RPMI7951 (cell line): ENCODE measurements at regions not wholly inside any gene's neighbourhood (a gene's known extent, or its start where the extent isn't known, plus 50 kb on each side); places are given as distances from the start of the nearest gene placed in this dataset.
A peak's percentile ranks its signal among the peaks of the same experiment; 100 is the strongest.

Source experiments
- DNase-seq: peaks from one replicate; pipeline ENCODE4 v3.0.0-alpha.2; 2012; ENCODE audit warnings: low read depth

DNA sequence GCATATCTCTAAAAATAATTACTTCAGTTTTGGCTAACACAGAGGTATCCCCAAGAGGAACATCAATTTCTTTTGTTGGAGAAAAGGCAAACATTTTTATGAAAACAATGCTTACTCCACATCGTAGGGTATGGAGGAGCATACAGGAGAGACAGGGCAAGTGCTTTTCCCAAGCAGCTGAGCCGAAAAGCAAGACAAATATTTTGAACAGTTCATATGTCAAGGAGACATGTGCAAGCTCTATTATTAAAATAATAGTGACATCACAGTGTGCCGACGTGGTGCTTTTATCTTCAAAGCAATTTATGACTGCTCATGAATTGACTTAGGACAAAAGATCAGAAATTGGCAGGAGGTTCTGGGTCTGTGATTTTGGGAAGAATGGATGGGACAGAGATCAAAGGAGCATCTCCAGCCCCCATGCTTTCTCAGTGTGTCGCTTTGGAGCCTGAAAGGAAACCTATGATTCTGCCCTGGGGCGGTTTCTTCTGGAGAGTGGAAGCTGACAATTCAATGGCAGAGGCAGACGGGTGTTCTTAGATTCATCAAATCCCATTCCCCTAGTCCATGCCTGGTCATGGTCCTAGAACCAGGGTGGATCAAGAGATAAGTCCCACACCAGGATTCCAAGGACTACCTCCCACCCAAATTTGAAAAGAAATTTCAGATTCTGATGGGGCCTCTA lies 97.1 kb downstream of the JCAD start:
- DNase-seq, result peak; percentile 42

DNA sequence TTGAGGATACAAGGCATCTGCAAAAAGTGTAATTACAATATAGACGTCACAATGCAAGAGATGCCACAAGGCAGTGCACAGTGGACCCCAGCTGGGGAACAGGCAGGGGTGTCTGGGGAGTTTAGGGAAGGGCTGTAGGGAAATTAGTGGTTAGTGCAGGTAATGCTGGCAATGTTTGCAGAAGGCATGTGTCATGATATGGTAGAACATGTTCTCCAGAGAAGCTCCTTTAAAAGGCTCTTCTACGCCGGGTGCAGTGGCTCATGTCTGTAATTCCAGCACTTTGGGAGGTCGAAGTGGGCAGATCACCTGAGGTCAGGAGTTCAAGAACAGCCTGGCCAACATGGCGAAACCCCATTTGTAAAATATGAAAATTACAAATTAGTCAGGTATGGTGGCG lies 98.0 kb downstream of the JCAD start:
- DNase-seq, result no peak

DNA sequence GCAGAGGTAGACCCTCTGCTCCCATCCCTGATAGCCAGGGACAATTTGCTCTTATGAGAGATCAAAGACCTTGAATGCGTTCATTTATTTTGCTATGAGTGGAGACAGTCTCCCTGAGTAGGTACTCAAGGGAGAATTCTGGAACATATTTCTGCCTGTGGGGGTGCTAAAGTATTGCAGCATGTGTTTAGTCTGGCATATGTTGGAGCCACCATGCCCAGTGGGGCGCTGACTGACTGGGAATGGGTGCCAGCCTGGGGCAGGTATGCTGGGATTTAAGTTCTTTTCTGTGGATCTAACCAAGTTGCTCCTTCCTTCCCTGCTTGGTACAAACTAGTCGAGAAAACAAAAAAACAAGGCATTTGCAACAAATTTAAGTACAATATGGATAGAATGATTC lies 99.1 kb downstream of the JCAD start:
- DNase-seq, result no peak

DNA sequence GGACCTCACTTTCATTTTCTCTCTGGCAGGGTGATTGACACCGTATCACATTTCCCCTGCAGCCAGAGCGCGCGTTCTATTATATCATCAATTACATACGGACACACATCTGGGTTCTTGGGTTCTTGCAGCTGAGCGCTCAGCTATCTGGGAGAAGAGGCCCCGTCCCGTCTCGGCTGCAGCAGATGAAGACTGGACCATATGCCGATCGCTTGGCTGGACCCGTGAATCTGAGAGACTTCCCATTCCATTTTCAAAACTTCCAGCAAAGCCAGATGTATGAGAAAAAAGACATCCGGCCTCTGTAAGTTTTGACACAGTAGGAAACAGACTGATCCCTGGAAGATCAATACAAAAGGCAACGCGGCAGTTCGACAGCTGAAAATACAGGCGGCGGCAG lies 99.8 kb downstream of the JCAD start:
- DNase-seq, result peak; percentile 37

DNA sequence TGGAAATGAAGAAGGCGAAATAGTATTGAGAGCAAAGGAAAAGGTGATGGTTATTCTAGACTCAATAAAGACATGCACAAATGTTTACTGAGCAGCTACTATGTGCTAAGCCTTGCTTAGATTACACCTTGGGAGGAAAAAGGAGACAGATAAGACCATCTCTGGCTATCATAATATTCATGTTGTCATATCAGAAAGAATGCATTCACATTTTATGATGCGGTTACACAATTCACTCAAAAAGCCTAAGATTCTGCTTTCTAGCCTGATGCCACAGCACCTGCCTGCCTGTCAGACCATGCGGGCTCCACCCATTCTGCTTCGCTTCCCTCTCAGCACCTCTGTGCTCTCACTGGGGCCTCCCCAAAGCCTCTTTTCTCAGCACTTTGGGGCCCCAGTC lies 100.9 kb downstream of the JCAD start:
- no peak for DNase-seq

DNA sequence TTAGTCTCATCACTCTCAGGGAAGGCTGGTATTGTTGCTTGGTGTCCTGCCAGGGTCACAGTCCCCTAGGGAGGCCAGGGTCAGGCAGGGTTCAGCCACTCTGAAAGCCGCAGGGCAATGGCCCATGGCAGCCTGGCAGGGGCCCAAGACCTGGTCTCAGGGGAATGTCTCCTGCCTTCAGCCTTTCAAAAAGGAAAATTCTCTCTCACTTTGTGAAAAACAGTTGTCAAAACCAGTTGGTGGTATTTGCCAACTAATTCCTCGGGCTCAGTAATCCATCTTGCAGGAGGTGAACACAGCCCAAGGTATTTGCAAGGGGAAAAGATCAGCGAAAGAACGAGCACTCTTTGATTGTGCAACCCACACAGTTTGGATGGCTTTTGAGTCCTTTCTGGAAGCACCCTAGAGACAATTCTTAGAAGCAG lies 101.5 kb downstream of the JCAD start:
- DNase-seq, result peak; percentile 69

DNA sequence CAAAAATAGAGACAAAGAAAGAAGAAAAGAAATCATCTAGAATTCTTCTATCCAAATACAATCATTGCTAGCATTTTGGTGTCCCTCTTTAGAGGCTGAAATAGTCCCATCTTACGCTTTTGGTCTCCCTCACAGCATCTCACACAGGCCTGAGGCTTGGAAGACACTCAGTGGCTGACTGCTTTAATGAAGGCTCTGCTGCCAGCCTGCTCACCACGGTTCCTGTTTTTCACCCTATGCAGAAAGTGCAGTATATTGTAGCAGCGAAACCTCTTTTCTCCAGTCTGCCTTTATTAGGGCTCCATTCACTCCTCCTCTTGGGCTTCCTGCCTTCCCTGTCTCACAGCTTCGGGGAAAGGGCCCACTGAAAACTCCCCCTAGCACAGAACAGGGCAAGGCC lies 102.2 kb downstream of the JCAD start:
- DNase-seq, result no peak

DNA sequence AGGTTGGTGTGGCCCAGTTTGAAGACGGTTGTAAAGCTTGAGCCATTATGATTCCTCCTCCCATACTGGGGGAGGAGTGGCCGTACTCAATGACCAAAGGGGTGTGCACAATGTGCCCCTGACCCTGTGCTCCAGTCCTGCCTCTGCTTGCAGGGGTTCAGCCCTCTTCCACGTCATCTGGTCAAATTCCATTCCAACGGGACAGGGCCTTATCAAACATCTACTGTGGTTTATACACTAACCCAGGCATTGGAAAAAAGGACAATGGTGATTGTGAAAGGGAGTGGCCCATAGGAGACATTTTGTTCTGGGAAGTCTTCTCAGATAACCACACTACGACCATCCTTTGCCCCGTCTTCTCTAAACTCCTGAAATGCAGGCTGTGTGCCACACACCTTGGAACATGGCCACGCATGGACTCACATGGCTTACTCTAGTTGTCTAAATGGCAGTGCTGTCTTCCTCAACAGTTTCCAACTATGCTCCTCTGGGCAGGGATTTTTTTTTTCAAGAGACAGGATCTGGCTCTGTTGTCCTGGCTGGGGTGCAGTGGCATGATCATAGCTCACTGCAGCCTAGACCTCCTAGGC lies 103.0 kb downstream of the JCAD start:
- peak; percentile 22 for DNase-seq

DNA sequence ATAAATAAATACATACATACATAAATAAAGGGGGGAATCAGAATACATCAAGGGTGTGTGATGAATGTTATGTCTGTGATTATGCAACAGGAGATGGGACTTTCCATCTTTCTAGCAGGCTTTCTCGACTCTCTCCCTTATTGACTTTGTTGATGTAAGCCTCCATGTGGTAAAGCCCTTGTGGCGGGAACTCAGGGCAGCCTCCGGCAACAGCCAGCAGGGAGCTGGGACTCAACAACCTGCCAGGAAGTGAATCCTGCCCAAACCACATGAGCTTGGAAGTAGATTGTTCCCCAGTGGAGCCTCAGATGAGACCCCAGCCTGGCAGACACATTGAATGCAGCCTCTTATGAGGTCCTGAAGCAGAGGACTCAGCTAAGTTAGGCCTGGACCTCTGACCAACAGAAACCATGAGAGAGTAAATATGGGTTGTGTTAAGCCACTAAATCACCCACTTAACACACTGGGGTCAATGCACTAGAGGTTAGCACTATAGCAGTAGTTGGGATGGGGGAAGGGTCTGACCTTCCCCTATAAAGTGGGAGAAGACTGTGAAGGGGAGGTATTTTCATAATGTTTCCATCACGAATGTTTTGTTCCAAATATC lies 104.0 kb downstream of the JCAD start:
- DNase-seq, result peak; percentile 92

DNA sequence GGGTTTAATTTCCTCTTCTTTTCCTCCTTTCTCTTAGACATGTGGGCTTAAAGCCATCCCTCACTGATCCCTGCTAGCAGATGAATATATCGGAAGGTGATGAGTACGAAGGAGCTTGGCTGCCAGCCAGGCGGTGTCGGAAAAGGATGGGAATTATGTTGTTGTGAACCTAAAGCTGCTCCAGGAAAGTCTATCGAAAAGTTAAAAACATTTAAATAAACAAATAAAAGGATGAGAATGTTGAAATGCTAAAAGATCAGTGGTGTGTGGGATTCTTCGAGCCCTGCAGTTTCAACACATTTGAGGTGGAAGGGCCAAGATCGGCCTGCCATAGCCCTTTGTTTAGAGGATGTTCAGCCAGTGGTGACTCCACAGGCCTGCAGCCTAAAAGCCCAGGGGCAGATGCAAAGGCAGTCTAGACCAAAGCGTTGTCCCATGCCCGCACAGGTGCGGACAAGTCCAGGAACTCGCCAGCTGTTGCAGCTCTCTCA lies 107.9 kb downstream of the JCAD start:
- DNase-seq, result peak; percentile 42

DNA sequence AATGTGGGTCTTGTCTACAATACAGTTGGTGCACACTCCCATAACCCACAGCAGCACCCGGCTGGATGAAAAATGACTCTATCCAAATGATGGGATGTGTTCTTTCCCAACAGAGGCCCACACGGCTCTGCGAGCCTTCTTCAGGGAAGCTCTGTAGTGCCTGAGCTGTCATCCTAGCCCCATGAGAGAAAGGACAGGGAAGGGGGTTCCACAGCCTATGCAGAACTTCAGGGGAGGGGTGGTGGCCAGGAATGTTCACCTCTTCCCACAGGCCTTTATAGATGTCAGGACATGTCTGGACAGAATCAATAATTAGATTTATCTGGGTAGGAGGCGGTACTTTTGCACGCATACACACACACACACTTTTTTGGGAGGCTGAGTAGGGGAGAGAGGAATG lies 109.0 kb downstream of the JCAD start:
- DNase-seq, result no peak

DNA sequence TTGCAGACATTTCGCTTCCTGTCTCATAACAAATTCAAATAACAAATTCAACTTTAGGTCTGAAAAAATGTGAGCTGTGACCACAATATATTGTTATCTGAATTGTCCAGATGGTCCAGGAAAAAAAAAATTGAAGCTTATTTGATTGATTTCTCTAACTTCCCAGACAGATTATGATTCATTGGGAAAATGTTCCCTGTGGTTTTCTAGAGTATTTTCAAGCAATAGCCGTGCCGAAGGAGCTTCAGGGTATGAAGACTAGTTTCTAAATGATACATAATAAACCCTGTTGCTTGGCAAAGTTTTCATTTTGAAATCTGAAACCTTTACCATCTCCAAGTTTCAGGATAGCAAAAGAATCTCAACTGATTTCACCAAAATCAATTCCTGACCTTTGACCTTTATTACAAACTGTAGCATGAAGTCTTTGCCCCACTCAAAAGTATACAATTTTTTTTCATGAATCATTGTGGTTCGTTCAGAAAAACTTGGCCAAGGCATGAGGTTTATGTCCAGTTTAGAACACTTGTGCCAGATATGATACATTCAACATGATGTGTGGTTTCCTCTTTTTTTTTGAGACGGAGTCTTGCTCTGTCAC lies 109.9 kb downstream of the JCAD start:
- peak; percentile 98 for DNase-seq

DNA sequence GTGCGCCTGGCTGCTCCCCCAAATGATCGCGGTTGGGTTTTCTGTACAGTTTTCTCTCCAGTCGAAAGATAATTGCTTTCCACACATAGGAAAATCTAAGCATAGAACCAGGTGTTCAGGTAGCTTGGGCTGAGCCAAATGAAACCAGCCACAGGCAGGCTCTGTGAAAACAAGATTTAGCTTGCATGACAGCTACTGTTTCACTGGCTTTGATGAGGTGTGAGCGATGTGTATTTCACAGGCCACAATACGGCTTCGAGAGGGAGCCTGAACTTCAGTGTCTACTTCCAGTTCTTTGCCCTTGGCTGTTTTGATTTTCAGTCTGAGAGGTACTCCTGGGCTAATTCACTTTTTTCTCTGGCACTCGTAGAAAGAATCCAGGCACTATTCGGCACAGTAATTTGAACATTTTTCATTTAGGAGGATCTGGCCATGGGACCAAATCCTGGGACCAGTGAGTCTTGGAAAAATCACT lies 110.5 kb downstream of the JCAD start:
- DNase-seq, result peak; percentile 91

DNA sequence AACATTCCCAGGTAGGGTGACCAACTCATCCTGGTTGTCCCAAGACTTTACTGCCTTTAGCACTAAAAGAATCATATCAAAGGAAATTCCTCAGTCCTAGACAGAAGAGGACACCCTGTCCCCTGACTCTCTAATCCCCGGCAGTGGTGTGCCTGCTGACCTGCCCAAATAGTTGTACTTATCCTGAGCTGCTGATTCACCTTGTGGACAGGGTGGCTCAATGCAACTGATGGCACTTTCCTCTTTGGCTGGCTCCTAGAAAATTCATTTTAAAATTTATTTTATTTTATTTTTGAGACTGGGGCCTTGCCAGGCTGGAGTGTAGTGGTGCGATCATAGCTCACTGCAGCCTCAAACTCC lies 111.7 kb downstream of the JCAD start:
- DNase-seq, result no peak

DNA sequence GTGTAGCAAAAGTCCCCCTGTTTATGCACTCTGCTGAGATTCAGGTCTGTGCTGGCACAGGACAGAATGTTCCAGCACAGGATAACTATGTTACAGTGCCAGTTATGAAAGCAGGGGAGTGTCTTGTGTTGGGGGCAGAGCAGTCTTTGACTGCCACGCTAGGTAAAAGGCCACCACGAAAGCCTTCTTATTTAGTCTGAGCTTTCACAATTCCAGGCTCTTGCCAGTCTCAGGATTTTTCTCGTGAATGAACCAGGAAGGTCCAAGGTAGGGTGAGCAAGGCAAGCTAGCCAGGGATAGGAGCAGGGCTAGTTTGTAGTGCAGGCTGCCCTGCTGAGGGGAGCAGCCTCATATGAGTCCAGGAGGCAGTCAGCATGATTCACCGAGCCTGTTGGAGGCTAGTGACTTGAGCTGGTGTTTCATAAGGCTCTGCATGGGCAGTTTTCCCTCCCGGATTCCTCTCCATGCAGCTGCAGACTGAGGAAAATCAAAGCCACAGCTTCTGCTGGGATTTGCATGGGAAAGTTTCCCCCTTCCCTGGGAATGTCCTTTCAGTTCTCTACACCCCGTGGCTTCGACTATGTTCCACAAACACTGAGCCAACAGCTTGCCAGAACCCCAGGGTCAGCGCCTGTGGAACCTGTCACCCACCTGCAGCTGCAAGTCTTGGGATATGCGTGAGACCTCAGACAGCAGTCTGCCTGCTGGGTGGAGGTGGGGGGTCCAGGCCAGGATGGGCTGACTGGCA lies 112.3 kb downstream of the JCAD start:
- peak; percentile 93 for DNase-seq

DNA sequence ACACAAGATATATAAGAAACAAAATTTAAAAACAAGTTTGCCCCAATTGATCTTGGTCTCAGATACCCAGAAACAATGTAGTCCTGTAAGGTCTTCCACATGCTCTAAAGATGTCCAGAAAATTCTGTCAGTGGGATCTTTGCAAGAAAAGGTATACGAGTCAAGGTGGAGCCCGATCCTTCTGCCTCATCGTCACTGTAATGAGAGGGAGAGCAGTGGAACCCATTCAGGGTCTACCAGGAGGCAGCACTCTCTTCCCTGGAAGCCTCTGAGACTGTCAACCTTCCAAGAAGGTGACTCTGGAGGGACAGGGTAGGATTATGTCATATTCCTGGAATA lies 112.8 kb downstream of the JCAD start:
- DNase-seq, result no peak

DNA sequence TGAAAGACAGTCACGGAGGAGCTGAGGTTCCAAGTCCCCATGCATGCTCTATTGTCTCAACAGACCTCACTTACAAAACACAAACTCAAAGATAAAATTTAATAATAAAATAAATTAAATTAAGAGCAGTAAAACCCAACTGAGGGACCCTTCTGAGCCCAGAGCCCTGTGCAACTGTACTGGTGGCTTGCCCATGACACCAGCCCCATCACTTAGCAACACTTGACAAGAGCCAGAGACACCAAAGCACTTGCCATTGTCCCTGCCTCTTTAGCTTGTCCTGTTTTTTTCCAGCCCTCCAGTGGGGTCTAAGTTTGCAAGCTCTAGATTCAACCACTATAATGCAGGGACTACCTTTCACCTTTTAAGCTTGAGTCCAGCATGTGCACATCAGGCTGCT lies 117.9 kb downstream of the JCAD start:
- DNase-seq, result no peak

DNA sequence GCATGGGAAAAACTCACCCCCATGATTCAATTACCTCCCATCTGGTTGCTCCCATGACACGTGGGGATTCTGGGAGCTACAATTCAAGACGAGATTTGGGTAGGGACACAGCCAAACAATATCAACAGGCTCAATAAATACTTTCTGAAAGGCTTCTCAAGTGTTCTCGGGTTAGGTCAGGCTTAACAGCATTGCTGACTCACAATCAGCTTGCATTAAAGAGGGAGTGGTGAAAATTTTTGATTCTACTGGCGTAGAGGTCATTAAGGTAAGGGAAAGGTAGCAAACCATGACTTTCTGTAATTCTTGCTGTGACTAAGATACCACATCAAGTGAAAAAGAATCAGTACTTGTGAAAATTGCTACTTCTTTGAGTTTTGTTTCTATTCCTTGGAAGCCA lies 126.4 kb downstream of the JCAD start:
- DNase-seq, result no peak

DNA sequence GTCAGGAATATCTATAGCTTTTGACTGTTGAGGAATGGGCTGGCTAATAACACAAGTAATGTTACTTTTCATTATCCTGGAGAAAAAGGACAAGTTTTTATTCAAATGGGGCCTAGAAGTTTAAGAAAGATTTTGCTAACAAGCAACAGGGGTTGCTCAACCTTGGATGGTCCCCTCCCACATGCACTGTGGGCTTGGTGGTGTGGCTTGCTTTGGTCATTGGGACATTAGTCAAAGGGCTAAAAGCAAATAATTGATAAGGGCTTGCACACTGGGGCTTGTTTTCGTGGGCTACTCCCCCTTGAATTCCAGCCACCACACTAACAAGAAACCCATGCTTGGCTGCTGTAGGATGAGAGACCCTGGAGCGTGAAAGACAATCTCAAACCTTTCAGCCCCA lies 127.6 kb downstream of the JCAD start:
- DNase-seq, result no peak

DNA sequence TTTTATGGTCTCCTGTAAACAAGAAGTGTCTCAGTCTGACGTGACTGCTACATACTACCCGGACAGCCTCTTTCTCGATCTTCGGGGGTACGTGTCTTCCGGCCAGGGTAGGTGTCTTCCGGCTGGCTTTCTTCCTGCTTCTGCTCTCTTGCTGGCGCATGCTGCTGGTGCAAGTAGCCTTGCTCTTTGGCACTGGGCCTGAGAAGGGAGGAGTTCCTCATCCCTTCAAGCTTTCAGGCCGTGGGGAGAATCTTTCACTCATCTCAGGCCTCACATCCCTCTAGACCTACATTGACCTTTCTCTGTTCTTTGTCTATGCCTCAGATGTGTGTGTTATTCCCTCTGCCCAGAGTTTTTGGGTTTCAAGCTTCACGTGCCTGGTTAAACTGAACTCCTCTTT lies 130.4 kb downstream of the JCAD start:
- DNase-seq, result no peak

DNA sequence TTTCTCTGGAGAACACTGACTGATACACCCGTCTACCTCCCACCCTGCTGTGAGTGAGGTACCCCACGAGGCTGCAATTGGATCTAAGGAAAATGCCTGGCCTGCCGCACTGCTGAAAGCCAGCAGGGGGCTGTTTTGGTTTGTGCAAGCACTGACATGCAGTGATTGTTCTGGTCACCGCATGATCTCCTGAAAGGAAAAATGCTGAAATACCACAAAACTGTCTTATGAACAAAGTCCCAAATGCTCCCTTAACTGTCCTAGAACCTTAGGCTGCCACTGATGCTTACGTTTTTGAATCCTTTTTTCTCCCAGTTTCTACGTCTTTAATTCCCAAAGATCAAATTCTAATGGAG lies 132.7 kb downstream of the JCAD start:
- peak; percentile 79 for DNase-seq
